ENCODE measurements at regions not wholly inside any gene's neighbourhood (a gene's known extent, or its start where the extent isn't known, plus 50 kb on each side); places are given as distances from the start of the nearest gene placed in this dataset.

GRCh38 chr4:148589182-148589581 lies 147.0 kb upstream of the NR3C2 start:
- Mint-ChIP-seq H3K4me3 (no peak overlapping the region), H3K4me1 (no peaks in the 10 kb centered on the region), H3K36me3 (ENCODE audit: low read depth) (no peaks in the 10 kb centered on the region), H3K27me3 (no peaks in the 10 kb centered on the region), H3K27ac (no peak overlapping the region)
- no peak for ATAC-seq
- no peak for DNase-seq
- no peaks in the 10 kb centered on the region for H3K9me3 ChIP-seq (ENCODE audit: control insufficient read depth, low read length, poor library complexity, severe bottlenecking)

- no peaks in the 10 kb centered on the region for H3K9me3 ChIP-seq (ENCODE audit: control insufficient read depth, low read length, poor library complexity, severe bottlenecking)
- Mint-ChIP-seq H3K36me3 (ENCODE audit: low read depth) (no peaks in the 10 kb centered on the region), H3K4me3 (no peak overlapping the region), H3K27ac (no peak overlapping the region), H3K27me3 (no peaks in the 10 kb centered on the region), H3K4me1 (no peaks in the 10 kb centered on the region)
- DNase-seq, result no peak
- no peak for ATAC-seq
Measured at GRCh38 chr4:148575577-148575976, 133.4 kb upstream of the NR3C2 start.

GRCh38 chr4:148574911-148575310 lies 132.7 kb upstream of the NR3C2 start:
- no peaks in the 10 kb centered on the region for H3K9me3 ChIP-seq (ENCODE audit: control insufficient read depth, low read length, poor library complexity, severe bottlenecking)
- Mint-ChIP-seq H3K36me3 (ENCODE audit: low read depth) (no peaks in the 10 kb centered on the region), H3K27me3 (no peaks in the 10 kb centered on the region), H3K4me3 (no peak overlapping the region), H3K4me1 (no peaks in the 10 kb centered on the region), H3K27ac (no peak overlapping the region)
- DNase-seq (no peak), ATAC-seq (no peak)

GRCh38 chr4:148574502-148574901 lies 132.3 kb upstream of the NR3C2 start:
- Mint-ChIP-seq H3K27me3 (no peaks in the 10 kb centered on the region), H3K4me3 (no peak overlapping the region), H3K27ac (no peak overlapping the region), H3K36me3 (ENCODE audit: low read depth) (no peaks in the 10 kb centered on the region), H3K4me1 (no peaks in the 10 kb centered on the region)
- DNase-seq (no peak), ATAC-seq (no peak)
- no peaks in the 10 kb centered on the region for H3K9me3 ChIP-seq (ENCODE audit: control insufficient read depth, low read length, poor library complexity, severe bottlenecking)

- no peaks in the 10 kb centered on the region for H3K9me3 ChIP-seq (ENCODE audit: control insufficient read depth, low read length, poor library complexity, severe bottlenecking)
- H3K4me1 Mint-ChIP-seq, result no peaks in the 10 kb centered on the region
- H3K27ac Mint-ChIP-seq, result no peak overlapping the region
- H3K36me3 Mint-ChIP-seq (ENCODE audit: low read depth), result no peaks in the 10 kb centered on the region
- H3K27me3 Mint-ChIP-seq, result no peaks in the 10 kb centered on the region
- H3K4me3 Mint-ChIP-seq, result no peak overlapping the region
- DNase-seq (no peak), ATAC-seq (no peak)
Measured at GRCh38 chr4:148574066-148574465, 131.9 kb upstream of the NR3C2 start.

GRCh38 chr4:148573296-148573695 lies 131.1 kb upstream of the NR3C2 start:
- Mint-ChIP-seq H3K27me3 (no peaks in the 10 kb centered on the region), H3K36me3 (ENCODE audit: low read depth) (no peaks in the 10 kb centered on the region), H3K4me3 (no peak overlapping the region), H3K4me1 (no peaks in the 10 kb centered on the region), H3K27ac (no peak overlapping the region)
- no peaks in the 10 kb centered on the region for H3K9me3 ChIP-seq (ENCODE audit: control insufficient read depth, low read length, poor library complexity, severe bottlenecking)
- DNase-seq, result no peak
- no peak for ATAC-seq

GRCh38 chr4:148565801-148566200 lies 123.6 kb upstream of the NR3C2 start:
- H3K27me3 Mint-ChIP-seq, result no peaks in the 10 kb centered on the region
- ATAC-seq, result no peak
- H3K36me3 Mint-ChIP-seq (ENCODE audit: low read depth), result no peaks in the 10 kb centered on the region
- H3K4me1 Mint-ChIP-seq, result no peaks in the 10 kb centered on the region
- no peak overlapping the region for H3K4me3 Mint-ChIP-seq
- no peaks in the 10 kb centered on the region for H3K9me3 ChIP-seq (ENCODE audit: control insufficient read depth, low read length, poor library complexity, severe bottlenecking)
- H3K27ac Mint-ChIP-seq, result no peak overlapping the region
- no peak for DNase-seq

GRCh38 chr4:148563684-148564083 lies 121.5 kb upstream of the NR3C2 start:
- no peaks in the 10 kb centered on the region for H3K27me3 Mint-ChIP-seq
- no peaks in the 10 kb centered on the region for H3K9me3 ChIP-seq (ENCODE audit: control insufficient read depth, low read length, poor library complexity, severe bottlenecking)
- DNase-seq (no peak), ATAC-seq (no peak)
- H3K36me3 Mint-ChIP-seq (ENCODE audit: low read depth), result no peaks in the 10 kb centered on the region
- H3K4me3 Mint-ChIP-seq, result no peak overlapping the region
- no peak overlapping the region for H3K27ac Mint-ChIP-seq
- H3K4me1 Mint-ChIP-seq, result no peaks in the 10 kb centered on the region

GRCh38 chr4:148561467-148561866 lies 119.3 kb upstream of the NR3C2 start:
- no peak overlapping the region for H3K27ac Mint-ChIP-seq
- H3K36me3 Mint-ChIP-seq (ENCODE audit: low read depth), result no peaks in the 10 kb centered on the region
- no peaks in the 10 kb centered on the region for H3K9me3 ChIP-seq (ENCODE audit: control insufficient read depth, low read length, poor library complexity, severe bottlenecking)
- H3K27me3 Mint-ChIP-seq, result no peaks in the 10 kb centered on the region
- no peak for DNase-seq
- ATAC-seq, result no peak
- no peak overlapping the region for H3K4me3 Mint-ChIP-seq
- no peaks in the 10 kb centered on the region for H3K4me1 Mint-ChIP-seq

GRCh38 chr4:148557793-148558192 lies 115.6 kb upstream of the NR3C2 start:
- Mint-ChIP-seq H3K36me3 (ENCODE audit: low read depth) (no peaks in the 10 kb centered on the region), H3K27me3 (no peaks in the 10 kb centered on the region), H3K4me1 (no peaks in the 10 kb centered on the region), H3K4me3 (no peak overlapping the region), H3K27ac (no peak overlapping the region)
- DNase-seq (no peak), ATAC-seq (no peak)
- no peaks in the 10 kb centered on the region for H3K9me3 ChIP-seq (ENCODE audit: control insufficient read depth, low read length, poor library complexity, severe bottlenecking)

- Mint-ChIP-seq H3K27me3 (no peaks in the 10 kb centered on the region), H3K36me3 (ENCODE audit: low read depth) (no peaks in the 10 kb centered on the region), H3K4me1 (peaks cover 2% of the 10 kb centered on the region), H3K4me3 (no peak overlapping the region), H3K27ac (no peak overlapping the region)
- ATAC-seq (no peak), DNase-seq (no peak)
- H3K9me3 ChIP-seq (ENCODE audit: control insufficient read depth, low read length, poor library complexity, severe bottlenecking), result no peaks in the 10 kb centered on the region
Measured at GRCh38 chr4:148550788-148551187, 108.6 kb upstream of the NR3C2 start.

GRCh38 chr4:148542922-148543623 lies 100.9 kb upstream of the NR3C2 start:
- Mint-ChIP-seq H3K27ac (no peak overlapping the region), H3K27me3 (no peaks in the 10 kb centered on the region), H3K4me3 (no peak overlapping the region), H3K36me3 (ENCODE audit: low read depth) (no peaks in the 10 kb centered on the region), H3K4me1 (peaks cover under 1% of the 10 kb centered on the region)
- ATAC-seq, result no peak
- no peak for DNase-seq
- no peaks in the 10 kb centered on the region for H3K9me3 ChIP-seq (ENCODE audit: control insufficient read depth, low read length, poor library complexity, severe bottlenecking)

- ATAC-seq (no peak), DNase-seq (no peak)
- no peaks in the 10 kb centered on the region for H3K9me3 ChIP-seq (ENCODE audit: control insufficient read depth, low read length, poor library complexity, severe bottlenecking)
- Mint-ChIP-seq H3K27me3 (no peaks in the 10 kb centered on the region), H3K4me3 (no peak overlapping the region), H3K27ac (no peak overlapping the region), H3K36me3 (ENCODE audit: low read depth) (no peaks in the 10 kb centered on the region), H3K4me1 (no peaks in the 10 kb centered on the region)
Measured at GRCh38 chr4:148540622-148541326, 98.6 kb upstream of the NR3C2 start.

GRCh38 chr4:148539387-148539786 lies 97.2 kb upstream of the NR3C2 start:
- no peak for DNase-seq
- ATAC-seq, result no peak
- H3K4me1 Mint-ChIP-seq, result no peaks in the 10 kb centered on the region
- no peaks in the 10 kb centered on the region for H3K27me3 Mint-ChIP-seq
- no peak overlapping the region for H3K4me3 Mint-ChIP-seq
- H3K27ac Mint-ChIP-seq, result no peak overlapping the region
- H3K36me3 Mint-ChIP-seq (ENCODE audit: low read depth), result no peaks in the 10 kb centered on the region
- H3K9me3 ChIP-seq (ENCODE audit: control insufficient read depth, low read length, poor library complexity, severe bottlenecking), result no peaks in the 10 kb centered on the region

Data from T-helper 17 cell (primary cell).